ENCODE measurements at regions not wholly inside any gene's neighbourhood (a gene's known extent, or its start where the extent isn't known, plus 50 kb on each side); places are given as distances from the start of the nearest gene placed in this dataset.

DNA sequence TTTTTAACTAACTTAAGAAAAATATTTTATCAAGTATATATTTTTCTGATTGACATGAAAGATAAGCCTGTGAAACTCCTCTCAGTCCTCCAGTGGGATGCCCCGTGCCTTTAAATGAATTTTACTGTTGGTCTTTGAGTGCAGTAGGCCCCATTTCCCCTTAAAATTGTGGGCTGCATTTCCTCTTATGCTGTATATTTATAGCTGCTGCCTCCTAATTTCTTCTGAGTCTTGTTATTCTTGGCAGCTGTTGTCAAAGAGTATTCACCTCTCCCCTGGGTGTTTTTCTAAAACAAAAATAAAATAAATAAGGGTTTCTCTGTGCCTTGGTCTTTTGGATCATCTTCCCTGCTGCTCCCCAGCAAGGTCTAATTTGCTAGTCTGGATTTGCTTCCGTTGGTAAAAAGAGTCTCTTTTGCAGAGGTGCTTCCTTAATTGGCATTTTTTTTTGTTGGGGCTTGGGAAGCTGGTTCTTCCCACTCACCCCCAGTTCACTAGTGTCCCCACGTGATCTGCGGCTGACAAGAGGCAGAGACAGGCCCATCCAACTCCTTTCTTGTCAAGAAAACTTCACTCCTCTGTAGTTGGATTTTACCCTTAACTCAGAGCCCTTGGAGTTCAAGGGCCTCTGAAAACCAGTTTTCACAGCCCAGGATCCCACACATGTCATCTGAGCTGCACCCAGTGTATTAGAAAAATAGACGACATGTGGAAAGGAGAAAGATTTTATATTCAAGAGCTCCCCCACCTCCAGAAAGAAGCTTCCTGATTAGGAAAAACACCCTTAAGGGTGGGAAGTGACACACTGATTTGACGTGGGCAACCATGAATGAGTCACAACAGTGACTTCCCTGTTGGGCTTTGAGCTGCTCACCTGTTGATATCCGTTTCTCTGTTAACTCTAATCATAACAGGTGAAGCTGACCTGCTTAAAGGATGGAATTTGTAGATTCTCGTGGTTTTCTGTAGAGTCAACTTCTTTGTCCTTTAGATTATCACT, 431.5 kb downstream of the DCDC2C start:
- no peaks in the 10 kb centered on the region for H3K4me1 Mint-ChIP-seq
- peaks cover 28% of the 10 kb centered on the region for H3K9me3 Mint-ChIP-seq
- no peak overlapping the region for H3K4me3 Mint-ChIP-seq
- H3K27me3 Mint-ChIP-seq: no peaks in the 10 kb centered on the region
- no peaks in the 10 kb centered on the region for H3K36me3 Mint-ChIP-seq (ENCODE audit: insufficient read depth)
- no peak for DNase-seq (ENCODE audit: low spot score in 2 of 2)
- no peak overlapping the region for H3K27ac Mint-ChIP-seq (ENCODE audit: low read depth)
- ATAC-seq (replicated peaks; ENCODE audit: extremely low read depth, poor library complexity, severe bottlenecking): no peak

DNA sequence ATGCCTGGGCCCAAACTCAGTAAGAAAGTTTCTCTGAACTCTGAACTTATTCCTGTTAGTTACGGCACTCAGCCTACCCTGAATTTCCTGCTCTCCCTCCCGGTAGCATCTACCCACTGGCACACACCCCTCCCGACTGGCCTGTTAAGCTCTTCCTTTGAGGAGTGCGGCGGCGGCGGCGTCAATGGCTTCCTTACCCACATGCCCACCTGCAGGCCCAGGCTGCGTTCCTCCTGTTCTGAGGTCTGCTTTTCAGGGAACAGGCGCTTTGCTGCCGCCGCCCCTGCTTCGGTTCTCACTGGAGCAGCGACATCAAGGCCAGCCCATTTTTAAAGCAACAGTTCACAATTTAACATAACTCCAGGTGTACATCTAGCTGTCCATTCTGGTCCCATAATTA, 432.4 kb downstream of the DCDC2C start:
- ATAC-seq (replicated peaks; ENCODE audit: extremely low read depth, poor library complexity, severe bottlenecking) (no peak), DNase-seq (ENCODE audit: low spot score in 2 of 2) (no peak)
- Mint-ChIP-seq H3K4me1 (no peaks in the 10 kb centered on the region), H3K27me3 (no peaks in the 10 kb centered on the region), H3K36me3 (ENCODE audit: insufficient read depth) (no peaks in the 10 kb centered on the region), H3K4me3 (no peak overlapping the region), H3K9me3 (peaks cover 26% of the 10 kb centered on the region), H3K27ac (ENCODE audit: low read depth) (no peak overlapping the region)

DNA sequence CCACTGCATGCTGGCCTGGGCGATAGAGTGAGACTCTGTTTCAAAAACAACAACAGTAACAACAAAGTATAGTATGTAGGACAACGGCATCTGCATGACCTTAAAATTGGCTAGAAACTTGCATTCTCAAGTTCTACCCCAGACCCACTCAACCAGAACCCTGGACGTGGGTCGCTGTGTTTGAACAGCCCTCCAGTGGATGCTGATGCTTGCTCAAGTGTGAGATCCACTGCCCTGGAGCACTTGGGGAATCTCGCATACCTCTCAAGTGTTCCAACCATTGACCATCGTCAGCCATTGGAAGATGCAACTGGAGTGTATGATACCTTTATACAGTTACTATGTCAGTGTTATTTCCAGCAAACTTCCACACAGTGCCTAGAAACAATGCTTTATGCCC, 435.9 kb downstream of the DCDC2C start:
- no peak for DNase-seq (ENCODE audit: low spot score in 2 of 2)
- H3K9me3 Mint-ChIP-seq: peaks cover 18% of the 10 kb centered on the region
- H3K4me1 Mint-ChIP-seq: no peaks in the 10 kb centered on the region
- H3K27me3 Mint-ChIP-seq: no peaks in the 10 kb centered on the region
- ATAC-seq (replicated peaks; ENCODE audit: extremely low read depth, poor library complexity, severe bottlenecking): no peak
- no peaks in the 10 kb centered on the region for H3K36me3 Mint-ChIP-seq (ENCODE audit: insufficient read depth)
- H3K27ac Mint-ChIP-seq (ENCODE audit: low read depth): no peak overlapping the region
- H3K4me3 Mint-ChIP-seq: no peak overlapping the region

DNA sequence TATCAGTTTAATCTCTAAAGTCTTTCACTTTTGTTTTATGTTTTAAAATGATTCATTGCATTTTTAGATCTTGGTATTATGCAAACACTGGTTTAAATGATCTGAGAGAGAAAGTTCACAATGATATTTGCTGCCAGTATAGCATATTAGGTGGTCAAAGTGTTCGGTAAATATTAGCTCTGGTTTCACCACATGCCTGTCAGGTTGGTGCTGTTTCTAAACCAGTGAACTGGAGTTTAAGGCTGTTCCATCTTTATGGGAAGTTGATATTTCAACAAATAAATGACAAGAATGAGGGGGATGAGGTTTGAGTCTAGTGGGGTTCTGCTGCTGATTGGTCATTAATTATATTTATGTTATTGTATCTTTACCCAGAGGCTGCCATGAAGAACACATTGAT, 436.4 kb downstream of the DCDC2C start:
- H3K27me3 Mint-ChIP-seq: no peaks in the 10 kb centered on the region
- no peaks in the 10 kb centered on the region for H3K4me1 Mint-ChIP-seq
- no peak for ATAC-seq (replicated peaks; ENCODE audit: extremely low read depth, poor library complexity, severe bottlenecking)
- H3K27ac Mint-ChIP-seq (ENCODE audit: low read depth): no peak overlapping the region
- H3K4me3 Mint-ChIP-seq: no peak overlapping the region
- no peaks in the 10 kb centered on the region for H3K36me3 Mint-ChIP-seq (ENCODE audit: insufficient read depth)
- no peak for DNase-seq (ENCODE audit: low spot score in 2 of 2)
- peaks cover 18% of the 10 kb centered on the region for H3K9me3 Mint-ChIP-seq

DNA sequence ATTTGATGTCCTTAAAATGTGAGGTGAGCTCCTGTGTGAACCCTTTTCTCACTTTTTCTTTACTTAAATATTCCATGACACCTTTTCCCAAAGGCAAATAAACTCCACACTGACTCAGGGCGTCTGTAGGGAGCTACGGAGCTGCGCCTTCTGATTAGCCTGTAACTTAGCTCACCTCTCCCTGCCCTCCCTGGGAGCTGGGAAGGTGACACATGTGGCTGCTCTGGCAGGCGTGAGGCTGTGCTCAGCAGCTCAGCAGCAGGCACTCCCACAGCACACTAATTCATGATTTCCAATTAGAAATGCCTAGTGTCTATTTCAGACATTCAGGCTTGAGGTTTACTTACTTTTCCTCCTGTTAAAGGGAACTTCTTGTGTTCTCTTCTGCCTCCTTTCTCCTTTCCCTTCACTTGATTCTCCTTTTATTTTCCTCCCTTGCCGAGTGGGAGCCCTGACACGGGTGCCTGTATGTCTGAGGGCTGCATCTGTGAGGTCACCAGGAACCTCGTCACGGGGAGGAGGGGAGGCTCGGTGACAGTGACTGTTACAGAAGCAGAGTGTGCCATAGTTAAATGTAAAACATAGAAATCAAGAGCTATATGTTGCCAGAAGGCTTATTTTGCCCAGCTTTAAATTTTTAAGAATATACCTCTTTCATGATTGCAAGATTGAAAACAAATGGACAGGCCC, 437.1 kb downstream of the DCDC2C start:
- Mint-ChIP-seq H3K27ac (ENCODE audit: low read depth) (no peak overlapping the region), H3K4me1 (no peaks in the 10 kb centered on the region), H3K9me3 (peaks cover 18% of the 10 kb centered on the region), H3K36me3 (ENCODE audit: insufficient read depth) (no peaks in the 10 kb centered on the region), H3K4me3 (no peak overlapping the region), H3K27me3 (no peaks in the 10 kb centered on the region)
- ATAC-seq (replicated peaks; ENCODE audit: extremely low read depth, poor library complexity, severe bottlenecking) (no peak), DNase-seq (ENCODE audit: low spot score in 2 of 2) (no peak)

DNA sequence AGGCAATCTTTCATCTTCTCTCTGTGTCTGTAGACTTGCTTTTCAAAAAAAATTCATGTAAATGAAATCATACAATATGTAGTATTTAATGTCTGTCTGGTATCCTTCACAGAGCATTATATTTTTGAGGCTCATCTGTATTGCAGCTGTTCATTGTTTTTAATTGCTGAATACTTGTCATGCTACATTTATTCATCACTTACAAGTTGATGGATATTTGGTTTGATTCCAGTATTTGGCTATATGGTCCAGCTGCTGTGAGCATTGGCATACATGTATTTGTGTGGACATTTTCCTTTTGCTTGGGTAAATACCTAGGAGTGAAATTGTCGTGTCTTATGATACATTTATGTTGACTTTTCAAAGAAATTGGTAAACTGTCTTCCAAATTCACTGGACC, 441.4 kb downstream of the DCDC2C start:
- Mint-ChIP-seq H3K27ac (ENCODE audit: low read depth) (no peak overlapping the region), H3K36me3 (ENCODE audit: insufficient read depth) (no peaks in the 10 kb centered on the region), H3K27me3 (no peaks in the 10 kb centered on the region), H3K4me1 (no peaks in the 10 kb centered on the region), H3K9me3 (peaks cover 8% of the 10 kb centered on the region), H3K4me3 (no peak overlapping the region)
- ATAC-seq (replicated peaks; ENCODE audit: extremely low read depth, poor library complexity, severe bottlenecking): no peak
- no peak for DNase-seq (ENCODE audit: low spot score in 2 of 2)

DNA sequence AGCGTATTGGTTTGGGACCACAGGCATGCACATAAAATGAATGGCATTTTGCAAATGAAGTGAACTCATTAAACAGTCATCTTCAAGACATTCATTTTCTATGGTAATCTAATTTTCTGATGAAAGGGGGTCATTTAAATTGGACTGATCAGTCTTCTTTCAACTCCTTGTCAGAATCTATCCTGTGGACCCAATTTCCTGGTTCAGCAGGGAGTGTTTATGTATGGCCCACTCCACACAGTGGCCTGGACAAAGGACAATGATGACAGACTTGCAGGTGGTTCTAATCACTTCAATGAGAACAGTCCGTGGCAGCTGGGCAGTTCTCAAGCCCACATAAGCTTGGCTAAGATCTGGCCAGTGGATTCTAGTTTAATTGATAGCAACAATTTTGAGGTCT, 448.1 kb downstream of the DCDC2C start:
- no peak overlapping the region for H3K4me3 Mint-ChIP-seq
- DNase-seq (ENCODE audit: low spot score in 2 of 2): no peak

DNA sequence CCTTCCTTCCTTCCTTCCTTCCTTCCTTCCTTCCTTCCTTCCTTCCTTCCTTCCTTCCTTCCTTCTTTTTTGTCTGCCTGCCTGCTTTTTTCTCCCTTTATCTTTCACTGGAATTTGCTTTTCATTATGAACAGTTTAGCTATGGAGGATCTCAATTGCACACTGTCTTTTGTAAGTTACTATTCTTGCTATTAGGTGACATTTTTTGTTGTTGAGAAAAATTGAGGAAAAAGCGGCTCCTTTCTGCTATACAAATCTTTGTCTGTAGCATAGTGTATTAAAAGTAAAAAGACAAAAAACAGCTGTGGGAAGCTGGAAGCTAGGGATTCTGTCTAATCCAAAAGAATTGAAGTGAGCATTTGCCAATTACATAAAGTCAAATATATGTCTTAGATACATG, 448.7 kb downstream of the DCDC2C start:
- Mint-ChIP-seq H3K4me1 (no peaks in the 10 kb centered on the region), H3K4me3 (no peak overlapping the region), H3K36me3 (ENCODE audit: insufficient read depth) (no peaks in the 10 kb centered on the region), H3K27ac (ENCODE audit: low read depth) (no peak overlapping the region), H3K9me3 (peaks cover 14% of the 10 kb centered on the region), H3K27me3 (no peaks in the 10 kb centered on the region)
- ATAC-seq (replicated peaks; ENCODE audit: extremely low read depth, poor library complexity, severe bottlenecking) (no peak), DNase-seq (ENCODE audit: low spot score in 2 of 2) (no peak)

More for the DNA sequence above, 448.1 kb downstream of the DCDC2C start:
- H3K27me3 Mint-ChIP-seq: no peaks in the 10 kb centered on the region
- H3K4me1 Mint-ChIP-seq: no peaks in the 10 kb centered on the region
- H3K36me3 Mint-ChIP-seq (ENCODE audit: insufficient read depth): no peaks in the 10 kb centered on the region
- no peak overlapping the region for H3K27ac Mint-ChIP-seq (ENCODE audit: low read depth)
- peaks cover 11% of the 10 kb centered on the region for H3K9me3 Mint-ChIP-seq
- no peak for ATAC-seq (replicated peaks; ENCODE audit: extremely low read depth, poor library complexity, severe bottlenecking)

DNA sequence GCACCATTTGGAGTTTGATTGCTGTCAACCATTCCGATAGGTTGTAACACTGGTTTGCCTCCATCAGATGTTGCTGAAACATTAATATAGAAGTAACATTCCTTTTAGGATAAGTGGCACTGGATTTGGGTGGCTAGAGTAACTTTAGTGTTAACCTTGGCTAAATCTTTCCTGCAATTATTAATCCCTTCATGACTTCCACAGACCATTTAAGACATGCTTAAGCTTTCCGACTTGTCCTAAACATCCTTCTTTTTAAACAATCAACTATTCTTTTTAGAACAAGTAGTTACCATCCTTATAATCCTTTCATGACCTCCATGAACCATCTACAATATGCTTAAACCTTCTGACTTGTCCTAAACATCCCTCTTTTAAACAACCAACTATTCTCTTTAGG, 465.5 kb downstream of the DCDC2C start:
- Mint-ChIP-seq H3K4me3 (no peak overlapping the region), H3K9me3 (peaks cover 14% of the 10 kb centered on the region), H3K27ac (ENCODE audit: low read depth) (no peak overlapping the region), H3K4me1 (no peaks in the 10 kb centered on the region), H3K27me3 (no peaks in the 10 kb centered on the region), H3K36me3 (ENCODE audit: insufficient read depth) (no peaks in the 10 kb centered on the region)
- DNase-seq (ENCODE audit: low spot score in 2 of 2) (no peak), ATAC-seq (replicated peaks; ENCODE audit: extremely low read depth, poor library complexity, severe bottlenecking) (no peak)

DNA sequence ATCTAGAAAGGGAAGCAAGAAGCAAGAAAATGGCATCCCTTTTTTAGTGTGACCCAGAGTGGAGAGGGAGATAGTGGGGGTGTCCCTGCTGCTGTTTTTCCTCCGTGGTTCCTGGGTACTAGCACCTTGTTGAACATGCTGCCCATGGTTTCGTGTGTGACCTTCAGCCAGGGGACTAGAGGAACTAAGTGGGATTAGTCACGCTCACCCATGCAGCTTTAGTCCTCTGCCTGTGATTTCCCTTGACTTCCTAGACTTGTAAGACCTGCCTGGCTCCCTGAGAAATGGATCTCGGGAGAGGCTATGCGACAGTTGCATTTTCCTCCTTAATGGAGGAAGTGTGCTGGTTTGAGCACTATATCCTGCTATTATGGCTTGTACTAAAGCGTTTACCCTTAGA, 471.4 kb downstream of the DCDC2C start:
- Mint-ChIP-seq H3K9me3 (peaks cover 18% of the 10 kb centered on the region), H3K4me3 (no peak overlapping the region), H3K4me1 (no peaks in the 10 kb centered on the region), H3K27ac (ENCODE audit: low read depth) (no peak overlapping the region), H3K27me3 (no peaks in the 10 kb centered on the region), H3K36me3 (ENCODE audit: insufficient read depth) (no peaks in the 10 kb centered on the region)
- ATAC-seq (replicated peaks; ENCODE audit: extremely low read depth, poor library complexity, severe bottlenecking) (no peak), DNase-seq (ENCODE audit: low spot score in 2 of 2) (no peak)

DNA sequence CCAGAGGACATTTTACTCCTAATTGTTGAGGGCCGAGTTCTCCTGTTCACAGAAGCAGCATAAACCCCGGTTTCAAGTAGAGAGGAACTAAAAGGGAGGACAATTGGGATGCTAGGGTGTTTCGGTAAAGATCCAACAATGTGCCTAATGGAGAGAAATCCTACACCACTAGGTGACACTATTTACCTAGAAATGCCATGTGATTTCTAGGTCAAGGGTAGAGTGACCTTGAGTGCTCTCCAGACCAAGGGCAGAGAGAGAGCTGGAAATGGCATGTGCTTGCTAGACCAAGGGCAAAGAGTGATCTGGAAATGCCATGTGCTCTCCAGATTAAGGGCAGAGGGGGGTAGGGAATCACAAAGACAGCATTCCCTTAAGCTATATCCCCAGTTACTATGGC, 472.0 kb downstream of the DCDC2C start:
- Mint-ChIP-seq H3K27ac (ENCODE audit: low read depth) (no peak overlapping the region), H3K36me3 (ENCODE audit: insufficient read depth) (no peaks in the 10 kb centered on the region), H3K4me1 (no peaks in the 10 kb centered on the region), H3K9me3 (peaks cover 23% of the 10 kb centered on the region), H3K4me3 (no peak overlapping the region), H3K27me3 (no peaks in the 10 kb centered on the region)
- no peak for DNase-seq (ENCODE audit: low spot score in 2 of 2)
- ATAC-seq (replicated peaks; ENCODE audit: extremely low read depth, poor library complexity, severe bottlenecking): no peak

DNA sequence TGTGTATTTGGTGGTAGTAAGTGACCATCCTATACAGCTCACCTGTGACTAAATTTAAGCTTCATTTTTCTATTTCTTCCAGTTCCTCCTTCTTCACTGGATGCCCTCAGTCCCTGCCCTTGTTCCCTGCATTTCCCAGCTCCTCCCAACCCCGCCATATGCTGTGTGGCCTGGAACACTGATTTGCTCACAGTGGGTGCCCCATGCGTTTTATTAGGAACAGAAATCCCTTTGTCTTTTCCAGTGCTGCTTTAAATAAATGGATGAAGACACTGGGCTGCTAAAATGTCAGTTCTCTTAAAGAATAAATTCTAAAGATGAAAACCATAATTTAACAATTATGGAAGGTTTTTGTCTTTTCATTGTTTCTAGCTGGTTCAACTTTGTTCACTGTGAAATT, 477.3 kb downstream of the DCDC2C start:
- Mint-ChIP-seq H3K4me3 (no peak overlapping the region), H3K27me3 (no peaks in the 10 kb centered on the region), H3K9me3 (peaks cover 29% of the 10 kb centered on the region), H3K27ac (ENCODE audit: low read depth) (no peak overlapping the region), H3K4me1 (no peaks in the 10 kb centered on the region), H3K36me3 (ENCODE audit: insufficient read depth) (no peaks in the 10 kb centered on the region)
- no peak for DNase-seq (ENCODE audit: low spot score in 2 of 2)
- no peak for ATAC-seq (replicated peaks; ENCODE audit: extremely low read depth, poor library complexity, severe bottlenecking)

DNA sequence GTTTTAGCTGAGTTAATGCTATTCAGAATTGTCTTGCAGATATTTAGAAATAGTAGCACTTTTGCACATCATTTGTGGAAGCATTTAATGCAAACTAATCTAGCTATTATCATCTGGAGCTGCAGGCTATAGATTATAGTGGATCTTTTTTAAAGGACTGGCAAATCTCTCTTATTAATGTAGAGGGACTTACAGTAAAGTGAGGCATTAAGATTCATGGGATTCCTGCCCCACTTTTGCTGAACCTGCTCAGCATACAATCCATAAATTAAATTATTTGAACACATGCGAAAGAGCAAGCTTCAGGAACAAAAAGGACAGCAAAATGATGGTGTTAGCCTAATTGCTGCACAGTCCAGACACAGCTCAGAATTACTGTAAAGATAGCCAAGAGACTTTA, 477.7 kb downstream of the DCDC2C start:
- ATAC-seq (replicated peaks; ENCODE audit: extremely low read depth, poor library complexity, severe bottlenecking) (no peak), DNase-seq (ENCODE audit: low spot score in 2 of 2) (no peak)
- Mint-ChIP-seq H3K4me3 (no peak overlapping the region), H3K36me3 (ENCODE audit: insufficient read depth) (no peaks in the 10 kb centered on the region), H3K9me3 (peaks cover 25% of the 10 kb centered on the region), H3K4me1 (no peaks in the 10 kb centered on the region), H3K27ac (ENCODE audit: low read depth) (no peak overlapping the region), H3K27me3 (no peaks in the 10 kb centered on the region)
